CD4-positive, alpha-beta T cell (primary cell): ENCODE measurements at regions not wholly inside any gene's neighbourhood (a gene's known extent, or its start where the extent isn't known, plus 50 kb on each side); places are given as distances from the start of the nearest gene placed in this dataset.

Experiments
- ATAC-seq: fragments of 200-7000 bp; cut with Tn5 transposase; one replicate; pipeline ENCODE4 v1.10.0; 2022; ENCODE audit warnings: mild to moderate bottlenecking; ENCODE audit not compliant: poor library complexity
- CTCF ChIA-PET: fragments of 350-600 bp; sonication (Branson Sonifier 250); formaldehyde crosslinking; loops from one replicate; lab custom pipeline; 2021; ENCODE audit warnings: antibody characterized with exemption, inconsistent platforms; lab: Charles Lee
- POLR2A ChIA-PET: fragments of 350-600 bp; sonication (Branson Sonifier 250); formaldehyde crosslinking; loops from one replicate; lab custom pipeline; 2021; ENCODE audit warnings: antibody characterized with exemption, inconsistent platforms; lab: Charles Lee
- DNase-seq, 14 experiments: peaks; one replicate each; pipeline ENCODE4 v3.0.0-alpha.2; 2013 to 2020; ENCODE audit warnings: mixed read lengths in 2 of 14
- H3K27ac ChIP-seq, 2 donors: one replicate each; pipeline versions ENCODE4 v1.5.1 to v1.7.0; 2013; ENCODE audit warnings: low read length in 2 of 2, low read depth in 1 of 2, mild to moderate bottlenecking in 1 of 2
- H3K27me3 ChIP-seq, 2 experiments: 1 replicate in 1 of 2; 2 replicates in 1 of 2; pipeline versions ENCODE4 v1.6.1 to v1.7.0; 2013; ENCODE audit warnings: low read length in 2 of 2, control low read depth in 1 of 2, mild to moderate bottlenecking in 1 of 2, moderate library complexity in 1 of 2; ENCODE audit not compliant: insufficient read depth in 2 of 2, control insufficient read depth in 1 of 2
- H3K36me3 ChIP-seq: one replicate; pipeline ENCODE4 v1.6.1; 2013; ENCODE audit warnings: low read length, control low read depth; ENCODE audit not compliant: insufficient read depth
- H3K4me1 ChIP-seq: one replicate; pipeline ENCODE4 v1.6.1; 2013; ENCODE audit warnings: low read length, control low read depth; ENCODE audit not compliant: insufficient read depth
- H3K4me3 ChIP-seq: one replicate; pipeline ENCODE4 v1.5.1; 2013; ENCODE audit warnings: mild to moderate bottlenecking, low read length, moderate library complexity
- H3K9me3 ChIP-seq, 2 experiments: 1 replicate in 1 of 2; 2 replicates in 1 of 2; pipeline versions ENCODE4 v1.6.1 to v1.7.0; 2013; ENCODE audit warnings: low read length in 2 of 2, mild to moderate bottlenecking in 2 of 2, control low read depth in 1 of 2, moderate library complexity in 1 of 2; ENCODE audit not compliant: control insufficient read depth in 1 of 2, insufficient read depth in 1 of 2
- H3K27ac Mint-ChIP-seq: one replicate; pipeline ENCODE4 v1.8.0; 2020; ENCODE audit warnings: mixed read lengths
- H3K27me3 Mint-ChIP-seq: one replicate; pipeline ENCODE4 v1.8.0; 2021; ENCODE audit warnings: mixed read lengths
- H3K36me3 Mint-ChIP-seq: one replicate; pipeline ENCODE4 v1.8.0; 2021; ENCODE audit warnings: low read depth, mixed read lengths
- H3K4me1 Mint-ChIP-seq: one replicate; pipeline ENCODE4 v1.8.0; 2021; ENCODE audit warnings: low read depth, mixed read lengths
- H3K4me3 Mint-ChIP-seq: one replicate; pipeline ENCODE4 v1.8.0; 2020; ENCODE audit warnings: mild to moderate bottlenecking, mixed read lengths
- H3K9me3 Mint-ChIP-seq: one replicate; pipeline ENCODE4 v1.8.0; 2020; ENCODE audit warnings: mixed read lengths
- intact Hi-C, 2 experiments: fragments of 100-400 bp; cut with DNase I in 1 of 2; cut with micrococcal nuclease in 1 of 2; formaldehyde crosslinking; loops; one replicate each; pipeline versions ENCODE4 v1.15.1 to v1.9.0; 2023 to 2025; cut with DNase I, micrococcal nuclease
- TF ChIP-seq, protein P1 (sequence below): fragments of 200-600 bp; IDR thresholded peaks from one replicate; pipeline ENCODE4 v1.8.0; 2022; ENCODE audit warnings: antibody characterized with exemption, mild to moderate bottlenecking

DNA sequence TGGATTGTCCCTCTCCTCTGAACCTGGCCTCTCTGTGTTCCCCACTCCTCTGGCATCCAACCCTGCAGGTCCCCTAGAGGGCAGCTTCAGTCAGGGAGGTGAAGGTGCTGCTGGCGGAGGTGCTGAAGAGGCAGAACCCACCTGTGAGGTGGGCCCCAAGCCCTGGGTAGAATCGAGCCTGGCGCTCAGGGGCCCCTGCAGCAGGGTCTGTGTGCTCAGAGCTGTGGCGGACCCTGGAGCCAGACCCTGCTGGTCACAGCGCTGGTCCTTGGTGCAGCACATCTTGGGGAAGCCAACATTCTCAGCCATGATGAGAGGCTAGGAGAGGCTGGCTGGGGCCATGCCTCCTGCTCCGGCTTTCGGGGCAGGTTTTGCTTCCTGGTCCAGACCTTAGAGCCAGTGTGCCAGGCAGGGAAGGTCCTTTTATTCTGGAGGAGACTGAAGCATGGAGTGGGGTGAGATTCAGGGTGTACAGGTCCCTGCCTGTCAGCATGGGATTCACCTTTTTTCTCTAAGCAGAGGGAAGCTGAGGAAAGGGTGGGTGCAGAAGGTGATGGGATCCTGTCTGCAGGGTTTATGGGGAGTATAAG lies 54.7 kb upstream of the TAMM41 start:
- DNase-seq, result no peak
- TF ChIP-seq, protein P1, sequence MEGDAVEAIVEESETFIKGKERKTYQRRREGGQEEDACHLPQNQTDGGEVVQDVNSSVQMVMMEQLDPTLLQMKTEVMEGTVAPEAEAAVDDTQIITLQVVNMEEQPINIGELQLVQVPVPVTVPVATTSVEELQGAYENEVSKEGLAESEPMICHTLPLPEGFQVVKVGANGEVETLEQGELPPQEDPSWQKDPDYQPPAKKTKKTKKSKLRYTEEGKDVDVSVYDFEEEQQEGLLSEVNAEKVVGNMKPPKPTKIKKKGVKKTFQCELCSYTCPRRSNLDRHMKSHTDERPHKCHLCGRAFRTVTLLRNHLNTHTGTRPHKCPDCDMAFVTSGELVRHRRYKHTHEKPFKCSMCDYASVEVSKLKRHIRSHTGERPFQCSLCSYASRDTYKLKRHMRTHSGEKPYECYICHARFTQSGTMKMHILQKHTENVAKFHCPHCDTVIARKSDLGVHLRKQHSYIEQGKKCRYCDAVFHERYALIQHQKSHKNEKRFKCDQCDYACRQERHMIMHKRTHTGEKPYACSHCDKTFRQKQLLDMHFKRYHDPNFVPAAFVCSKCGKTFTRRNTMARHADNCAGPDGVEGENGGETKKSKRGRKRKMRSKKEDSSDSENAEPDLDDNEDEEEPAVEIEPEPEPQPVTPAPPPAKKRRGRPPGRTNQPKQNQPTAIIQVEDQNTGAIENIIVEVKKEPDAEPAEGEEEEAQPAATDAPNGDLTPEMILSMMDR, result no peak
- CTCF ChIA-PET, result no interaction called here

DNA sequence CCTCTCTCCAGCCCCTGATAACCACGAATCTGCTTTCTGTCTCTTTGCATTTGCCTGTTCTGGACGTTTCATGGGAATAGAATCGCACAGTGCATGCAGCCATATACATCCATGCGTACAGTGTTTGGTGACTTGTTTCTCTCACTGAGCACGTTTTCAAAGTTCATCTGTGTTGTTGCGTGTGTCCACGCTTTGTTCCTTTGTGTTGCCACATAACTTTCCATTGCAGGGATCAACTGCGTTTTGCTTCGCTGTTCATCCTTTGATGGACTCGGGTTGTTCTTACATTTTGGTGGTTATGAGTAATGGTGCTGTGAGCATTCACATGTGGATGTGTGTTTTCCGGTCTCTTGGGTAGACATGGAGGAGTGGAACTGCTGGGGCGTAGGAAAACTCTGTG lies 56.4 kb upstream of the TAMM41 start:
- Mint-ChIP-seq H3K27ac (no peak overlapping the region), H3K36me3 (no peaks in the 10 kb centered on the region), H3K4me1 (no peaks in the 10 kb centered on the region), H3K9me3 (no peaks in the 10 kb centered on the region), H3K27me3 (no peaks in the 10 kb centered on the region), H3K4me3 (no peak overlapping the region)
- ChIA-PET CTCF (no interaction called here), POLR2A (no interaction called here)
- TF ChIP-seq, protein P1, result no peak
- Histone ChIP-seq H3K36me3 (no peaks in the 10 kb centered on the region), H3K27me3 (peaks cover 0 to 2% of the 10 kb centered on the region in 2 experiments), H3K27ac (no peak overlapping the region), H3K9me3 (no peaks in the 10 kb centered on the region), H3K4me1 (no peaks in the 10 kb centered on the region), H3K4me3 (no peak overlapping the region)
- intact Hi-C loops, result no loop called here
- DNase-seq, result no peak
- no peak for ATAC-seq

More for the DNA sequence above, 54.7 kb upstream of the TAMM41 start:
- H3K27me3 Mint-ChIP-seq, result no peaks in the 10 kb centered on the region
- H3K4me3 Mint-ChIP-seq, result no peak overlapping the region
- no peaks in the 10 kb centered on the region for H3K36me3 ChIP-seq
- no peaks in the 10 kb centered on the region for H3K9me3 Mint-ChIP-seq
- no peaks in the 10 kb centered on the region for H3K36me3 Mint-ChIP-seq
- H3K27me3 ChIP-seq, result peaks cover 0 to 2% of the 10 kb centered on the region in 2 experiments
- H3K4me1 Mint-ChIP-seq, result no peaks in the 10 kb centered on the region
- no peak for ATAC-seq
- H3K9me3 ChIP-seq, result no peaks in the 10 kb centered on the region
- no peak overlapping the region for H3K27ac ChIP-seq
- H3K4me3 ChIP-seq, result no peak overlapping the region
- H3K4me1 ChIP-seq, result no peaks in the 10 kb centered on the region
- no peak overlapping the region for H3K27ac Mint-ChIP-seq
- POLR2A ChIA-PET, result no interaction called here
- intact Hi-C loops, result no loop called here

DNA sequence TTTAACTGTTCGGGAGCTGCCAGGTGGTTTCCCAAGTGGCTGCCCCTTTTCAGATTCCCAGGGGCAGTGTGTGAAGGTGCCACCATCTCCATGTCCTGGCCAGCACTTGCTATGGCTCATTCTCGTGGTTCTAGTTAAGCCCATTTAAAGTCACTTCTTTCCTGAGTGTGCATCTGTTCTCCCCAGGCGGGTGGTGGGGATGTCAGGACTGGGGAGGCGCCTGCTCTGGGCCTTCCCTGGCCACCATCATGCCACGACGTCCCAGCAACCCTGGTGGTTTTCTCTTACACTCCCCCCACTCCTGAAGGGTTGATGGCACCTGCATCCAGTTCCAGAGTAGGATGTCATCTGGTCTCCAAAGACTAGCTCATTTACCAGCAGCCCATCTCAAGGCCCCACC lies 56.8 kb upstream of the TAMM41 start:
- intact Hi-C loops, result no loop called here
- Mint-ChIP-seq H3K9me3 (no peaks in the 10 kb centered on the region), H3K4me1 (no peaks in the 10 kb centered on the region), H3K27ac (no peak overlapping the region), H3K4me3 (no peak overlapping the region), H3K27me3 (no peaks in the 10 kb centered on the region), H3K36me3 (no peaks in the 10 kb centered on the region)
- Histone ChIP-seq H3K9me3 (no peaks in the 10 kb centered on the region), H3K27ac (no peak overlapping the region), H3K4me1 (no peaks in the 10 kb centered on the region), H3K4me3 (no peak overlapping the region), H3K27me3 (peaks cover 0 to 2% of the 10 kb centered on the region in 2 experiments), H3K36me3 (no peaks in the 10 kb centered on the region)
- TF ChIP-seq, protein P1, result no peak
- DNase-seq, result no peak
- CTCF ChIA-PET, result no interaction called here
- POLR2A ChIA-PET, result no interaction called here
- no peak for ATAC-seq
